Adipocyte (in vitro differentiated cells): ENCODE measurements at regions not wholly inside any gene's neighbourhood (a gene's known extent, or its start where the extent isn't known, plus 50 kb on each side); places are given as distances from the start of the nearest gene placed in this dataset.
"Not testable (repeated sequence)": the region's sequence is repeated elsewhere in the genome, so short reads cannot be mapped to it uniquely, and the experiment has no call there.

Source experiments
- DNase-seq: peaks from one replicate; pipeline ENCODE4 v3.0.0-alpha.2; 2015; ENCODE audit warnings: low read depth
- H3K27me3 ChIP-seq: replicated peaks from 2 replicates; pipeline ENCODE4 v1.7.0; 2013; ENCODE audit warnings: mild to moderate bottlenecking, low read length, moderate library complexity; ENCODE audit not compliant: control insufficient read depth, insufficient read depth
- H3K36me3 ChIP-seq: 2 replicates; pipeline ENCODE4 v1.7.0; 2013; ENCODE audit warnings: low read length, mild to moderate bottlenecking, moderate library complexity; ENCODE audit not compliant: control insufficient read depth, insufficient read depth, severe bottlenecking
- H3K4me1 ChIP-seq: 2 replicates; pipeline ENCODE4 v1.7.0; 2013; ENCODE audit warnings: mild to moderate bottlenecking, low read length, moderate library complexity; ENCODE audit not compliant: control insufficient read depth, insufficient read depth
- H3K4me3 ChIP-seq: 2 replicates; pipeline ENCODE4 v1.7.0; 2013; ENCODE audit warnings: mild to moderate bottlenecking, low read length, moderate library complexity
- H3K9ac ChIP-seq: 2 replicates; pipeline ENCODE4 v1.7.0; 2013; ENCODE audit warnings: mild to moderate bottlenecking, low read length, moderate library complexity
- H3K9me3 ChIP-seq: 2 replicates; pipeline ENCODE4 v1.7.0; 2013; ENCODE audit warnings: mild to moderate bottlenecking, low read length, moderate library complexity; ENCODE audit not compliant: control insufficient read depth

GRCh38 chr10:121327727-121328126 lies 270.5 kb downstream of the FGFR2 start:
- Histone ChIP-seq H3K9ac (no peak overlapping the region), H3K4me1 (no peaks in the 10 kb centered on the region), H3K4me3 (no peak overlapping the region), H3K36me3 (no peaks in the 10 kb centered on the region), H3K27me3 (no peaks in the 10 kb centered on the region), H3K9me3 (no peaks in the 10 kb centered on the region)
- DNase-seq = no peak

GRCh38 chr10:121329631-121330030 lies 268.6 kb downstream of the FGFR2 start:
- H3K9me3 ChIP-seq, DNase-seq, H3K4me3 ChIP-seq, H3K27me3 ChIP-seq, H3K36me3 ChIP-seq, H3K4me1 ChIP-seq, H3K9ac ChIP-seq: not testable (repeated sequence)

- Histone ChIP-seq H3K4me1 (no peaks in the 10 kb centered on the region), H3K9ac (no peak overlapping the region), H3K4me3 (no peak overlapping the region), H3K9me3 (no peaks in the 10 kb centered on the region), H3K27me3 (no peaks in the 10 kb centered on the region), H3K36me3 (no peaks in the 10 kb centered on the region)
- no peak for DNase-seq
These were observed 267.7 kb downstream of the FGFR2 start for GRCh38 chr10:121330563-121330962.

- no peak for DNase-seq
- Histone ChIP-seq H3K4me3 (no peak overlapping the region), H3K36me3 (no peaks in the 10 kb centered on the region), H3K9me3 (no peaks in the 10 kb centered on the region), H3K27me3 (no peaks in the 10 kb centered on the region), H3K9ac (no peak overlapping the region), H3K4me1 (no peaks in the 10 kb centered on the region)
These were observed 265.9 kb downstream of the FGFR2 start for GRCh38 chr10:121332353-121332752.

GRCh38 chr10:121332829-121333765 lies 265.1 kb downstream of the FGFR2 start:
- no peak overlapping the region for H3K9ac ChIP-seq
- H3K4me3 ChIP-seq = no peak overlapping the region
- no peak for DNase-seq
- no peaks in the 10 kb centered on the region for H3K27me3 ChIP-seq
- H3K9me3 ChIP-seq = no peaks in the 10 kb centered on the region
- no peaks in the 10 kb centered on the region for H3K4me1 ChIP-seq
- H3K36me3 ChIP-seq = no peaks in the 10 kb centered on the region

- Histone ChIP-seq H3K4me1 (no peaks in the 10 kb centered on the region), H3K27me3 (no peaks in the 10 kb centered on the region), H3K4me3 (no peak overlapping the region), H3K9ac (no peak overlapping the region), H3K9me3 (no peaks in the 10 kb centered on the region), H3K36me3 (no peaks in the 10 kb centered on the region)
- DNase-seq = no peak
These were observed 262.8 kb downstream of the FGFR2 start for GRCh38 chr10:121335386-121335925.

- Histone ChIP-seq H3K36me3 (no peaks in the 10 kb centered on the region), H3K9me3 (no peaks in the 10 kb centered on the region), H3K4me3 (no peak overlapping the region), H3K27me3 (no peaks in the 10 kb centered on the region), H3K9ac (no peak overlapping the region), H3K4me1 (no peaks in the 10 kb centered on the region)
- no peak for DNase-seq
These were observed 260.8 kb downstream of the FGFR2 start for GRCh38 chr10:121337427-121337826.

GRCh38 chr10:121338206-121338980 lies 259.9 kb downstream of the FGFR2 start:
- Histone ChIP-seq H3K27me3 (no peaks in the 10 kb centered on the region), H3K9me3 (no peaks in the 10 kb centered on the region), H3K4me3 (no peak overlapping the region), H3K4me1 (no peaks in the 10 kb centered on the region), H3K36me3 (no peaks in the 10 kb centered on the region), H3K9ac (no peak overlapping the region)
- no peak for DNase-seq

- DNase-seq = no peak
- Histone ChIP-seq H3K9me3 (no peaks in the 10 kb centered on the region), H3K4me1 (no peaks in the 10 kb centered on the region), H3K36me3 (no peaks in the 10 kb centered on the region), H3K4me3 (no peak overlapping the region), H3K9ac (no peak overlapping the region), H3K27me3 (no peaks in the 10 kb centered on the region)
These were observed 259.1 kb downstream of the FGFR2 start for GRCh38 chr10:121339114-121339513.

GRCh38 chr10:121340271-121340831 lies 257.9 kb downstream of the FGFR2 start:
- no peak overlapping the region for H3K4me3 ChIP-seq
- H3K27me3 ChIP-seq = no peaks in the 10 kb centered on the region
- H3K9me3 ChIP-seq = no peaks in the 10 kb centered on the region
- no peak for DNase-seq
- no peaks in the 10 kb centered on the region for H3K36me3 ChIP-seq
- no peak overlapping the region for H3K9ac ChIP-seq
- no peaks in the 10 kb centered on the region for H3K4me1 ChIP-seq

- no peaks in the 10 kb centered on the region for H3K9me3 ChIP-seq
- no peak for DNase-seq
- no peak overlapping the region for H3K9ac ChIP-seq
- H3K27me3 ChIP-seq = peaks cover 2% of the 10 kb centered on the region
- no peaks in the 10 kb centered on the region for H3K36me3 ChIP-seq
- H3K4me1 ChIP-seq = no peaks in the 10 kb centered on the region
- no peak overlapping the region for H3K4me3 ChIP-seq
These were observed 246.7 kb downstream of the FGFR2 start for GRCh38 chr10:121351540-121351939.
